Liver (tissue), 8 donors: ENCODE measurements at regions not wholly inside any gene's neighbourhood (a gene's known extent, or its start where the extent isn't known, plus 50 kb on each side); places are given as distances from the start of the nearest gene placed in this dataset.
A peak's percentile ranks its signal among the peaks of the same experiment; 100 is the strongest.

Source experiments
- DNase-seq: peaks from one replicate; pipeline ENCODE4 v3.0.0-alpha.2; 2017; ENCODE audit warnings: low spot score
- H3K27ac ChIP-seq, 2 donors: one replicate each; pipeline ENCODE4 v1.7.0; 2013; ENCODE audit warnings: inconsistent platforms in 2 of 2, low read length in 2 of 2, control low read depth in 1 of 2, low read depth in 1 of 2, mild to moderate bottlenecking in 1 of 2
- H3K27me3 ChIP-seq, 4 donors: one replicate each; pipeline versions ENCODE4 v1.6.1 to v1.7.0; 2013; ENCODE audit warnings: low read length in 3 of 4, inconsistent platforms in 1 of 4, mild to moderate bottlenecking in 1 of 4, moderate library complexity in 1 of 4; ENCODE audit not compliant: control insufficient read depth in 4 of 4, insufficient read depth in 4 of 4
- H3K36me3 ChIP-seq, 4 donors: one replicate each; pipeline versions ENCODE4 v1.6.1 to v1.7.0; 2013; ENCODE audit warnings: low read length in 3 of 4, mild to moderate bottlenecking in 3 of 4, low read depth in 1 of 4, moderate library complexity in 1 of 4; ENCODE audit not compliant: control insufficient read depth in 4 of 4, insufficient read depth in 3 of 4
- H3K4me1 ChIP-seq, 4 donors: one replicate each; pipeline versions ENCODE4 v1.6.1 to v1.7.0; 2013; ENCODE audit warnings: low read length in 3 of 4, mild to moderate bottlenecking in 3 of 4, moderate library complexity in 1 of 4; ENCODE audit not compliant: control insufficient read depth in 4 of 4, insufficient read depth in 4 of 4
- H3K4me3 ChIP-seq, 3 donors: one replicate each; pipeline versions ENCODE4 v1.6.1 to v1.7.0; 2013; ENCODE audit warnings: low read length in 3 of 3, control low read depth in 1 of 3, low read depth in 1 of 3, mild to moderate bottlenecking in 1 of 3
- H3K9ac ChIP-seq, 2 donors: one replicate each; pipeline ENCODE4 v1.7.0; 2013; ENCODE audit warnings: low read length in 2 of 2, mild to moderate bottlenecking in 2 of 2, moderate library complexity in 2 of 2, control low read depth in 1 of 2, low read depth in 1 of 2
- H3K9me3 ChIP-seq, 4 donors: one replicate each; pipeline versions ENCODE4 v1.6.1 to v1.7.0; 2013; ENCODE audit warnings: low read length in 3 of 4; ENCODE audit not compliant: control insufficient read depth in 4 of 4
- EGR1 ChIP-seq, 2 donors: IDR thresholded peaks; 2 replicates each; pipeline ENCODE4 v1.6.1; 2016 to 2018; ENCODE audit warnings: antibody characterized with exemption in 2 of 2, low read depth in 2 of 2
- FOXA1 ChIP-seq: IDR thresholded peaks from 2 replicates; pipeline ENCODE4 v1.6.1; 2016; ENCODE audit warnings: antibody characterized with exemption
- FOXA2 ChIP-seq: IDR thresholded peaks from 2 replicates; pipeline ENCODE4 v1.6.1; 2016; ENCODE audit warnings: antibody characterized with exemption
- GABPA ChIP-seq, 2 donors: IDR thresholded peaks in 1 of 2; conservative IDR thresholded peaks in 1 of 2; 2 replicates each; pipeline ENCODE4 v1.6.1; 2016; ENCODE audit warnings: antibody characterized with exemption in 2 of 2, mild to moderate bottlenecking in 1 of 2, moderate library complexity in 1 of 2
- HNF4A ChIP-seq, 2 donors: conservative IDR thresholded peaks; 2 replicates each; pipeline ENCODE4 v1.6.1; 2016; ENCODE audit warnings: antibody characterized with exemption in 2 of 2, mild to moderate bottlenecking in 2 of 2
- HNF4G ChIP-seq: IDR thresholded peaks from 2 replicates; pipeline ENCODE4 v1.6.1; 2016; ENCODE audit warnings: antibody characterized with exemption
- JUND ChIP-seq, 2 donors: IDR thresholded peaks; 2 replicates each; pipeline ENCODE4 v1.6.1; 2016; ENCODE audit warnings: antibody characterized with exemption in 2 of 2
- NR2F2 ChIP-seq: IDR thresholded peaks from 2 replicates; pipeline ENCODE4 v1.6.1; 2016; ENCODE audit warnings: antibody characterized with exemption
- RAD21 ChIP-seq, 2 donors: IDR thresholded peaks; 2 replicates each; pipeline ENCODE4 v1.6.1; 2016; ENCODE audit warnings: antibody characterized with exemption in 2 of 2, mild to moderate bottlenecking in 2 of 2
- RXRA ChIP-seq, 2 donors: IDR thresholded peaks; 2 replicates each; pipeline ENCODE4 v1.6.1; 2017 to 2018; ENCODE audit warnings: antibody characterized with exemption in 2 of 2, mild to moderate bottlenecking in 1 of 2
- SP1 ChIP-seq: IDR thresholded peaks from 2 replicates; pipeline ENCODE4 v1.6.1; 2018; ENCODE audit warnings: antibody characterized with exemption, mild to moderate bottlenecking
- TAF1 ChIP-seq: conservative IDR thresholded peaks from 2 replicates; pipeline ENCODE4 v1.6.1; 2016; ENCODE audit warnings: antibody characterized with exemption, mild to moderate bottlenecking
- YY1 ChIP-seq: IDR thresholded peaks from 2 replicates; pipeline ENCODE4 v1.6.1; 2016; ENCODE audit warnings: antibody characterized with exemption, mild to moderate bottlenecking
- WGBS: extraction: QIAGEN DNeasy Blood & Tissue Kit; methylation state at CpG from one replicate; pipeline ENCODE4 v1.1.7; 2013; 5-methylcytosine and 5-hydroxymethylcytosine counted together
- TF ChIP-seq, protein P1 (sequence below): IDR thresholded peaks from 2 replicates; pipeline ENCODE4 v1.6.1; 2016; ENCODE audit warnings: antibody characterized with exemption
- TF ChIP-seq, protein P2 (sequence below): IDR thresholded peaks from 2 replicates; pipeline ENCODE4 v1.6.1; 2016; ENCODE audit warnings: antibody characterized with exemption
- TF ChIP-seq, protein P3 (sequence below): IDR thresholded peaks from 2 replicates; pipeline ENCODE4 v1.6.1; 2016; ENCODE audit warnings: antibody characterized with exemption
- TF ChIP-seq, protein P4 (sequence below): fragments of 150-350 bp; IDR thresholded peaks from 2 replicates; pipeline ENCODE4 v1.5.1; 2017; ENCODE audit warnings: improper control_type of control experiment, low read depth, low read length; ENCODE audit not compliant: missing input control
- TF ChIP-seq, protein P5 (sequence below): IDR thresholded peaks from 2 replicates; pipeline ENCODE4 v1.6.1; 2016; ENCODE audit warnings: antibody characterized with exemption, mild to moderate bottlenecking
- donor health status: healthy.
- donor health status: healthy.
- donor health status: healthy.
- donor health status: healthy.
- donor health status: healthy.

DNA sequence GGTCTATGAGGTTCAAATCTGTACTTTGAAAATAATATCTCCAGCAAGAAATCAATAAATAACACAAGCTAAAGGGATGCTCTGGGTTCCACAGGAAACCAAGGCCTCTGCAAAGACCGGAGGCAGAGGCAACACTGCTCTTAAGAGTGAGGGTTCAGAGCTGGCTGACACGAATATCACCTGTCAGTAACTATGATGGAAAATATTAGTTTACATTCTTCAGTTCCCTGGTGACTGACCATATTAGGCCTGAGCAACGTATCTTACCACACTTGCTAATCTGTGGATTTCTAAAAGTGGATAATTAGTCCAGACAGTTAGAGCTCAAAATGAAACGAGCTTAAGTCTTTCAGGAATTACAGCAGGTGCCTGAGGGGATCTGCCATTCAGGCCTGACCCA lies 459.3 kb downstream of the HS3ST3B1 start:
- H3K4me1 ChIP-seq = peaks cover 10 to 51% (median 18%) of the 10 kb centered on the region in 4 donors
- no peak for DNase-seq
- TF ChIP-seq HNF4G (no peak), HNF4A (conservative IDR thresholded peaks at IDR 0.05) (no peak), SP1 (no peak), GABPA (IDR thresholded peaks at IDR 0.05 in 1 of 2, conservative IDR thresholded peaks at IDR 0.05 in 1 of 2) (no peak), RXRA (IDR thresholded peaks at IDR 0.05) (no peak), NR2F2 (no peak), JUND (IDR thresholded peaks at IDR 0.05) (no peak), TAF1 (no peak), EGR1 (IDR thresholded peaks at IDR 0.05; ENCODE audit: low read depth in 2 of 2) (no peak), RAD21 (IDR thresholded peaks at IDR 0.05) (no peak), FOXA2 (no peak), YY1 (no peak), FOXA1 (no peak)
- TF ChIP-seq, protein P1, sequence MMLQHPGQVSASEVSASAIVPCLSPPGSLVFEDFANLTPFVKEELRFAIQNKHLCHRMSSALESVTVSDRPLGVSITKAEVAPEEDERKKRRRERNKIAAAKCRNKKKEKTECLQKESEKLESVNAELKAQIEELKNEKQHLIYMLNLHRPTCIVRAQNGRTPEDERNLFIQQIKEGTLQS = no peak
- TF ChIP-seq, protein P2, sequence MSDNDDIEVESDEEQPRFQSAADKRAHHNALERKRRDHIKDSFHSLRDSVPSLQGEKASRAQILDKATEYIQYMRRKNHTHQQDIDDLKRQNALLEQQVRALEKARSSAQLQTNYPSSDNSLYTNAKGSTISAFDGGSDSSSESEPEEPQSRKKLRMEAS = no peak
- TF ChIP-seq, protein P3, sequence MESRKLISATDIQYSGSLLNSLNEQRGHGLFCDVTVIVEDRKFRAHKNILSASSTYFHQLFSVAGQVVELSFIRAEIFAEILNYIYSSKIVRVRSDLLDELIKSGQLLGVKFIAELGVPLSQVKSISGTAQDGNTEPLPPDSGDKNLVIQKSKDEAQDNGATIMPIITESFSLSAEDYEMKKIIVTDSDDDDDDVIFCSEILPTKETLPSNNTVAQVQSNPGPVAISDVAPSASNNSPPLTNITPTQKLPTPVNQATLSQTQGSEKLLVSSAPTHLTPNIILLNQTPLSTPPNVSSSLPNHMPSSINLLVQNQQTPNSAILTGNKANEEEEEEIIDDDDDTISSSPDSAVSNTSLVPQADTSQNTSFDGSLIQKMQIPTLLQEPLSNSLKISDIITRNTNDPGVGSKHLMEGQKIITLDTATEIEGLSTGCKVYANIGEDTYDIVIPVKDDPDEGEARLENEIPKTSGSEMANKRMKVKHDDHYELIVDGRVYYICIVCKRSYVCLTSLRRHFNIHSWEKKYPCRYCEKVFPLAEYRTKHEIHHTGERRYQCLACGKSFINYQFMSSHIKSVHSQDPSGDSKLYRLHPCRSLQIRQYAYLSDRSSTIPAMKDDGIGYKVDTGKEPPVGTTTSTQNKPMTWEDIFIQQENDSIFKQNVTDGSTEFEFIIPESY = no peak
- TF ChIP-seq, protein P4, sequence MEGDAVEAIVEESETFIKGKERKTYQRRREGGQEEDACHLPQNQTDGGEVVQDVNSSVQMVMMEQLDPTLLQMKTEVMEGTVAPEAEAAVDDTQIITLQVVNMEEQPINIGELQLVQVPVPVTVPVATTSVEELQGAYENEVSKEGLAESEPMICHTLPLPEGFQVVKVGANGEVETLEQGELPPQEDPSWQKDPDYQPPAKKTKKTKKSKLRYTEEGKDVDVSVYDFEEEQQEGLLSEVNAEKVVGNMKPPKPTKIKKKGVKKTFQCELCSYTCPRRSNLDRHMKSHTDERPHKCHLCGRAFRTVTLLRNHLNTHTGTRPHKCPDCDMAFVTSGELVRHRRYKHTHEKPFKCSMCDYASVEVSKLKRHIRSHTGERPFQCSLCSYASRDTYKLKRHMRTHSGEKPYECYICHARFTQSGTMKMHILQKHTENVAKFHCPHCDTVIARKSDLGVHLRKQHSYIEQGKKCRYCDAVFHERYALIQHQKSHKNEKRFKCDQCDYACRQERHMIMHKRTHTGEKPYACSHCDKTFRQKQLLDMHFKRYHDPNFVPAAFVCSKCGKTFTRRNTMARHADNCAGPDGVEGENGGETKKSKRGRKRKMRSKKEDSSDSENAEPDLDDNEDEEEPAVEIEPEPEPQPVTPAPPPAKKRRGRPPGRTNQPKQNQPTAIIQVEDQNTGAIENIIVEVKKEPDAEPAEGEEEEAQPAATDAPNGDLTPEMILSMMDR = no peak
- TF ChIP-seq, protein P5, sequence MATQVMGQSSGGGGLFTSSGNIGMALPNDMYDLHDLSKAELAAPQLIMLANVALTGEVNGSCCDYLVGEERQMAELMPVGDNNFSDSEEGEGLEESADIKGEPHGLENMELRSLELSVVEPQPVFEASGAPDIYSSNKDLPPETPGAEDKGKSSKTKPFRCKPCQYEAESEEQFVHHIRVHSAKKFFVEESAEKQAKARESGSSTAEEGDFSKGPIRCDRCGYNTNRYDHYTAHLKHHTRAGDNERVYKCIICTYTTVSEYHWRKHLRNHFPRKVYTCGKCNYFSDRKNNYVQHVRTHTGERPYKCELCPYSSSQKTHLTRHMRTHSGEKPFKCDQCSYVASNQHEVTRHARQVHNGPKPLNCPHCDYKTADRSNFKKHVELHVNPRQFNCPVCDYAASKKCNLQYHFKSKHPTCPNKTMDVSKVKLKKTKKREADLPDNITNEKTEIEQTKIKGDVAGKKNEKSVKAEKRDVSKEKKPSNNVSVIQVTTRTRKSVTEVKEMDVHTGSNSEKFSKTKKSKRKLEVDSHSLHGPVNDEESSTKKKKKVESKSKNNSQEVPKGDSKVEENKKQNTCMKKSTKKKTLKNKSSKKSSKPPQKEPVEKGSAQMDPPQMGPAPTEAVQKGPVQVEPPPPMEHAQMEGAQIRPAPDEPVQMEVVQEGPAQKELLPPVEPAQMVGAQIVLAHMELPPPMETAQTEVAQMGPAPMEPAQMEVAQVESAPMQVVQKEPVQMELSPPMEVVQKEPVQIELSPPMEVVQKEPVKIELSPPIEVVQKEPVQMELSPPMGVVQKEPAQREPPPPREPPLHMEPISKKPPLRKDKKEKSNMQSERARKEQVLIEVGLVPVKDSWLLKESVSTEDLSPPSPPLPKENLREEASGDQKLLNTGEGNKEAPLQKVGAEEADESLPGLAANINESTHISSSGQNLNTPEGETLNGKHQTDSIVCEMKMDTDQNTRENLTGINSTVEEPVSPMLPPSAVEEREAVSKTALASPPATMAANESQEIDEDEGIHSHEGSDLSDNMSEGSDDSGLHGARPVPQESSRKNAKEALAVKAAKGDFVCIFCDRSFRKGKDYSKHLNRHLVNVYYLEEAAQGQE = no peak
- no peaks in the 10 kb centered on the region for H3K27me3 ChIP-seq
- 82% methylated on average over 4 of the region's 4 CpGs for WGBS
- H3K9me3 ChIP-seq = no peaks in the 10 kb centered on the region
- H3K4me3 ChIP-seq = no peak overlapping the region
- H3K36me3 ChIP-seq = no peaks in the 10 kb centered on the region
- no peak overlapping the region for H3K9ac ChIP-seq
- H3K27ac ChIP-seq = peak overlapping the region; percentile 70 to 78
